Keratinocyte (primary cell): ENCODE measurements at regions not wholly inside any gene's neighbourhood (a gene's known extent, or its start where the extent isn't known, plus 50 kb on each side); places are given as distances from the start of the nearest gene placed in this dataset.

Source experiments
- CTCF ChIP-seq, 3 experiments: IDR thresholded peaks in 1 of 3; conservative IDR thresholded peaks in 1 of 3; optimal IDR thresholded peaks in 1 of 3; 2 replicates in 2 of 3; 3 replicates in 1 of 3; pipeline versions ENCODE3 to v1.5.1; 2011; ENCODE audit warnings: low read length in 3 of 3, mild to moderate bottlenecking in 3 of 3, moderate library complexity in 2 of 3, control low read depth in 1 of 3, inconsistent platforms in 1 of 3; ENCODE audit not compliant: insufficient read depth in 2 of 3; ENCODE audit errors: extremely low read depth in 1 of 3
- EZH2 ChIP-seq: IDR thresholded peaks from one replicate; pipeline ENCODE4 v1.6.1; 2012; ENCODE audit warnings: inconsistent platforms, mild to moderate bottlenecking, low read length, moderate library complexity

- TF ChIP-seq CTCF (optimal IDR thresholded peaks at IDR 0.05 in 1 of 3, IDR thresholded peaks at IDR 0.05 in 1 of 3, conservative IDR thresholded peaks at IDR 0.05 in 1 of 3; ENCODE audit: extremely low read depth in 1 of 3, insufficient read depth in 2 of 3, low read length in 3 of 3) (no peak), EZH2 (no peak)
Measured at GRCh38 chr12:105812366-105812765, 326.4 kb downstream of the NUAK1 start.
